ENCODE measurements at regions not wholly inside any gene's neighbourhood (a gene's known extent, or its start where the extent isn't known, plus 50 kb on each side); places are given as distances from the start of the nearest gene placed in this dataset.

DNA sequence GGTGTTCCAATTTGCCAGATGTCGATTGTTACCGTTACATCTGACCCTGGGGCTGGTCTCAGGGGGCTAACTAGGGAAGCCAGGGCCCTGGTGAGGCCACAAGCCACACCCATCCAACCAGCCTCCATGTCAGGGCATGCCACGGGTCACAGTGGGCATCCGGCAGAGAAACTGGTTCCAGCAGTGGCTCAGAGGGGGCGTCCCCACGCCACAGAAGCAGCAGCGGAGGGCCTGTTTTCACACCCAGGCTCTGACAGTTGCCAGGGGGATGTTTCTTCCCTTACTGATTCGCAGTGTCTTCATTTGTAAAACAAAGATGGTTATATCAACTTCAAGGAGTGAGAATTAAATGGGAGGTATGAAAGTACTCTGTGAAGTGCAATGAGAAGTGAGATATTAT, 75.0 kb upstream of the COX20 start:
- TF ChIP-seq KLF16 (IDR thresholded peaks at IDR 0.05), result no peak
- TF ChIP-seq, protein P1, sequence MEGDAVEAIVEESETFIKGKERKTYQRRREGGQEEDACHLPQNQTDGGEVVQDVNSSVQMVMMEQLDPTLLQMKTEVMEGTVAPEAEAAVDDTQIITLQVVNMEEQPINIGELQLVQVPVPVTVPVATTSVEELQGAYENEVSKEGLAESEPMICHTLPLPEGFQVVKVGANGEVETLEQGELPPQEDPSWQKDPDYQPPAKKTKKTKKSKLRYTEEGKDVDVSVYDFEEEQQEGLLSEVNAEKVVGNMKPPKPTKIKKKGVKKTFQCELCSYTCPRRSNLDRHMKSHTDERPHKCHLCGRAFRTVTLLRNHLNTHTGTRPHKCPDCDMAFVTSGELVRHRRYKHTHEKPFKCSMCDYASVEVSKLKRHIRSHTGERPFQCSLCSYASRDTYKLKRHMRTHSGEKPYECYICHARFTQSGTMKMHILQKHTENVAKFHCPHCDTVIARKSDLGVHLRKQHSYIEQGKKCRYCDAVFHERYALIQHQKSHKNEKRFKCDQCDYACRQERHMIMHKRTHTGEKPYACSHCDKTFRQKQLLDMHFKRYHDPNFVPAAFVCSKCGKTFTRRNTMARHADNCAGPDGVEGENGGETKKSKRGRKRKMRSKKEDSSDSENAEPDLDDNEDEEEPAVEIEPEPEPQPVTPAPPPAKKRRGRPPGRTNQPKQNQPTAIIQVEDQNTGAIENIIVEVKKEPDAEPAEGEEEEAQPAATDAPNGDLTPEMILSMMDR (IDR thresholded peaks at IDR 0.05 in 2 of 3, conservative IDR thresholded peaks at IDR 0.05 in 1 of 3; ENCODE audit: insufficient read depth in 2 of 3, low read depth in 1 of 3, low read length in 3 of 3), result no peak
- TF ChIP-seq EP300 (IDR thresholded peaks at IDR 0.05; ENCODE audit: low read length), result no peak
- TF ChIP-seq BRCA1 (IDR thresholded peaks at IDR 0.05), result no peak
- no peak for TF ChIP-seq BRCA1 (CRISPR knock-in tag; IDR thresholded peaks at IDR 0.05)
- no peak for TF ChIP-seq TRIM28 (IDR thresholded peaks at IDR 0.05)
- no peak for TF ChIP-seq ZNF431 (CRISPR knock-in tag; IDR thresholded peaks at IDR 0.05)
- TF ChIP-seq MXI1 (IDR thresholded peaks at IDR 0.05; ENCODE audit: low read depth, low read length), result no peak
- no peak for TF ChIP-seq EZH2 (IDR thresholded peaks at IDR 0.05; ENCODE audit: borderline replicate concordance, low read depth, low read length)
- no peak for TF ChIP-seq CAMTA2 (CRISPR knock-in tag; conservative IDR thresholded peaks at IDR 0.05)
- TF ChIP-seq NFIX (CRISPR knock-in tag; IDR thresholded peaks at IDR 0.05; ENCODE audit: low read depth), result no peak

All from K562 (cell line).